ENCODE measurements at regions not wholly inside any gene's neighbourhood (a gene's known extent, or its start where the extent isn't known, plus 50 kb on each side); places are given as distances from the start of the nearest gene placed in this dataset.

DNA sequence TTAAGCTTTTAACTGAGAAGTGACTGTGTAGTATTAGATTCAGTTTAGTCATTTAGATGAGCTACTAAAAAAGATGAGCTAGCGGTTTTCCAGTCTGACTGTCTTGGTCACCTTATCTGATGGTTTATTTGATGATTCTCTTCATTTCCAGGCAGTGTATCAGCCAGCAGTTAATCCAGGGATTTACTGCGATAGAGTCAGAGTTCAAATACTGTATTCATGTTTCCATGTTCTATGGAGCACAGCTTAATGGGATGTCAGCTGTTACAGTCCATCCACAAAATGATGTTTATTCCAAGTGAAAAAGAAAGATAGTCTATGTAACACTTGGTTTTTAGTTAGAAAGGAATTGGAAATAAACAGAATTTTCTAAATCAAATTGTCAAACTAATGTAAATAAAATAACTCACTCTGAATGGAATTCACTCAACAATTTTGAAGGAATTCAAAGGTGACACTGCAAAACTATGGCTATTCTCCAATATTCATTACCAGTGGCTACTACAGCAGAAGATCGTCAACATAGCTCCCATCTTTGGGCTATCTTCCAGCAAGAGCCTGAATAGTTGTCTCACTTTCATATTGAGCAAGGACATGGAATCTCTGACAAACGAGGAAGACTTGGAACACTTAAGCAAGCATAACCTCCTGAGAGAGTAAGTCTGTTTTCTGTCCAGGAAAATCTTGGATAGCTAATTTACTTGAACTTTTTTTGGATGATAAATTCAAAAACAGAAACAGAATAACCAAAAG, 54.6 kb upstream of the DPT start:
- CTCF ChIA-PET, result interaction anchor here (2.0 kb wide), 1 partner anchor 180 kb away, joined by 5 read pairs; no protein-coding TSS in a partner anchor
- Mint-ChIP-seq H3K27me3 (ENCODE audit: low read depth) (no peaks in the 10 kb centered on the region), H3K9me3 (peaks cover 5% of the 10 kb centered on the region; the same call in 1 of the 2 replicates), H3K27ac (no peak overlapping the region), H3K4me3 (no peak overlapping the region), H3K36me3 (no peaks in the 10 kb centered on the region), H3K4me1 (peaks cover 3% of the 10 kb centered on the region)
- DNase-seq (ENCODE audit: low spot score) (no peak), ATAC-seq (no peak)
- TF ChIP-seq, protein P1, sequence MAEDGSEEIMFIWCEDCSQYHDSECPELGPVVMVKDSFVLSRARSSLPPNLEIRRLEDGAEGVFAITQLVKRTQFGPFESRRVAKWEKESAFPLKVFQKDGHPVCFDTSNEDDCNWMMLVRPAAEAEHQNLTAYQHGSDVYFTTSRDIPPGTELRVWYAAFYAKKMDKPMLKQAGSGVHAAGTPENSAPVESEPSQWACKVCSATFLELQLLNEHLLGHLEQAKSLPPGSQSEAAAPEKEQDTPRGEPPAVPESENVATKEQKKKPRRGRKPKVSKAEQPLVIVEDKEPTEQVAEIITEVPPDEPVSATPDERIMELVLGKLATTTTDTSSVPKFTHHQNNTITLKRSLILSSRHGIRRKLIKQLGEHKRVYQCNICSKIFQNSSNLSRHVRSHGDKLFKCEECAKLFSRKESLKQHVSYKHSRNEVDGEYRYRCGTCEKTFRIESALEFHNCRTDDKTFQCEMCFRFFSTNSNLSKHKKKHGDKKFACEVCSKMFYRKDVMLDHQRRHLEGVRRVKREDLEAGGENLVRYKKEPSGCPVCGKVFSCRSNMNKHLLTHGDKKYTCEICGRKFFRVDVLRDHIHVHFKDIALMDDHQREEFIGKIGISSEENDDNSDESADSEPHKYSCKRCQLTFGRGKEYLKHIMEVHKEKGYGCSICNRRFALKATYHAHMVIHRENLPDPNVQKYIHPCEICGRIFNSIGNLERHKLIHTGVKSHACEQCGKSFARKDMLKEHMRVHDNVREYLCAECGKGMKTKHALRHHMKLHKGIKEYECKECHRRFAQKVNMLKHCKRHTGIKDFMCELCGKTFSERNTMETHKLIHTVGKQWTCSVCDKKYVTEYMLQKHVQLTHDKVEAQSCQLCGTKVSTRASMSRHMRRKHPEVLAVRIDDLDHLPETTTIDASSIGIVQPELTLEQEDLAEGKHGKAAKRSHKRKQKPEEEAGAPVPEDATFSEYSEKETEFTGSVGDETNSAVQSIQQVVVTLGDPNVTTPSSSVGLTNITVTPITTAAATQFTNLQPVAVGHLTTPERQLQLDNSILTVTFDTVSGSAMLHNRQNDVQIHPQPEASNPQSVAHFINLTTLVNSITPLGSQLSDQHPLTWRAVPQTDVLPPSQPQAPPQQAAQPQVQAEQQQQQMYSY (CRISPR knock-in tag; IDR thresholded peaks at IDR 0.05), result no peak
- TF ChIP-seq ZNF416 (CRISPR knock-in tag; IDR thresholded peaks at IDR 0.05) (no peak), CDX4 (CRISPR knock-in tag; IDR thresholded peaks at IDR 0.05; ENCODE audit: borderline replicate concordance) (no peak), E2F4 (CRISPR knock-in tag; IDR thresholded peaks at IDR 0.05; ENCODE audit: borderline replicate concordance, low read depth) (no peak), GTF2I (CRISPR knock-in tag; conservative IDR thresholded peaks at IDR 0.05) (no peak), ZSCAN18 (CRISPR knock-in tag; IDR thresholded peaks at IDR 0.05) (no peak), NFE2L1 (CRISPR knock-in tag; IDR thresholded peaks at IDR 0.05) (no peak), ZNF121 (CRISPR knock-in tag; IDR thresholded peaks at IDR 0.05) (no peak), NR3C1 (CRISPR knock-in tag; conservative IDR thresholded peaks at IDR 0.05; ENCODE audit: low read depth) (no peak)
- TF ChIP-seq, protein P2, sequence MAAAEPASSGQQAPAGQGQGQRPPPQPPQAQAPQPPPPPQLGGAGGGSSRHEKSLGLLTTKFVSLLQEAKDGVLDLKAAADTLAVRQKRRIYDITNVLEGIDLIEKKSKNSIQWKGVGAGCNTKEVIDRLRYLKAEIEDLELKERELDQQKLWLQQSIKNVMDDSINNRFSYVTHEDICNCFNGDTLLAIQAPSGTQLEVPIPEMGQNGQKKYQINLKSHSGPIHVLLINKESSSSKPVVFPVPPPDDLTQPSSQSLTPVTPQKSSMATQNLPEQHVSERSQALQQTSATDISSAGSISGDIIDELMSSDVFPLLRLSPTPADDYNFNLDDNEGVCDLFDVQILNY (CRISPR knock-in tag; IDR thresholded peaks at IDR 0.05), result no peak
- TF ChIP-seq, protein P3, sequence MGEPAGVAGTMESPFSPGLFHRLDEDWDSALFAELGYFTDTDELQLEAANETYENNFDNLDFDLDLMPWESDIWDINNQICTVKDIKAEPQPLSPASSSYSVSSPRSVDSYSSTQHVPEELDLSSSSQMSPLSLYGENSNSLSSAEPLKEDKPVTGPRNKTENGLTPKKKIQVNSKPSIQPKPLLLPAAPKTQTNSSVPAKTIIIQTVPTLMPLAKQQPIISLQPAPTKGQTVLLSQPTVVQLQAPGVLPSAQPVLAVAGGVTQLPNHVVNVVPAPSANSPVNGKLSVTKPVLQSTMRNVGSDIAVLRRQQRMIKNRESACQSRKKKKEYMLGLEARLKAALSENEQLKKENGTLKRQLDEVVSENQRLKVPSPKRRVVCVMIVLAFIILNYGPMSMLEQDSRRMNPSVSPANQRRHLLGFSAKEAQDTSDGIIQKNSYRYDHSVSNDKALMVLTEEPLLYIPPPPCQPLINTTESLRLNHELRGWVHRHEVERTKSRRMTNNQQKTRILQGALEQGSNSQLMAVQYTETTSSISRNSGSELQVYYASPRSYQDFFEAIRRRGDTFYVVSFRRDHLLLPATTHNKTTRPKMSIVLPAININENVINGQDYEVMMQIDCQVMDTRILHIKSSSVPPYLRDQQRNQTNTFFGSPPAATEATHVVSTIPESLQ (CRISPR knock-in tag; IDR thresholded peaks at IDR 0.05), result no peak
- POLR2A ChIA-PET, result no interaction called here

DNA sequence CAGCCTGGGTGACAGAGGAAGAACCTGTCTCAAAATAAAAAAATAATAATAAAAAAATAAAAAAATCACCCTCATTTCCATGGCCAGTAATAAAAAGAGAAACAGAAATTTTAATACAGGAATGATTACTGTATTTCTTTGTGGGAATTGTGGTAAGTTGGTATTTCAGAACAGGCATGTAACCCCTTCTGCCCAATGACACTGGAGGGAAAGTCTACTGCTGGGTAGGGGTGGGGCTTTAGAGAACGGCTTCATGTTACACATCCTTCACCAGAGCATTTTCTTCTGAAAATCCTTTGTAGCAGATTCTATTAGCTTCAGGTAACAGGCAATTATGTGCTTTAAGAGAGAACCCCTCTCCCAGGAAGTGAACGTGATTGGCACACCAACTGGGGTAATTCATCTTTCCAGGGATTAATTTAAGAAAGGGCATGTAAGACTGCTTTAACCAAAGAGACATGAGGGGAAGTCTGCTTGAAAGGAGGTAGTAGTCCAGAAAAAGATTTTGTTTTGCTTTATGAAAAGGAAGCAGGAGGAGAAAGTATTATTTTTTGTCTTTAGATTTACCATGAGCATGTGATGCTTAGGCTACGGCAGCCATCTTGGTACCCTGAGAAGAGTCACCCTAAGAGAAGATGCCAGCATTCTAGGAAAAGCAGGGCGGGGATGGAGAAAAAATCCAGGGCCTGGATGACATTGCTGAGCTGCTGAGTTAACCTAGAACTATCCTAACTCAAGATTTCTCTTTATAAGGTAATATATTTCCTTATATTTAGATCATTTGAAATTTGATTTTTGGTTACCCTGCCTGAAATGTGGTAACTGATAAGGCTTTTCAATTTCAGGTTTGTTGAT, 57.7 kb upstream of the DPT start:
- CTCF ChIA-PET, result no interaction called here
- ATAC-seq, result peak; percentile 48; the same call in 1 of the 2 replicates
- Mint-ChIP-seq H3K27me3 (ENCODE audit: low read depth) (no peaks in the 10 kb centered on the region), H3K9me3 (peaks cover 5% of the 10 kb centered on the region; the same call in 1 of the 2 replicates), H3K4me3 (no peak overlapping the region), H3K36me3 (no peaks in the 10 kb centered on the region), H3K4me1 (peaks cover 3% of the 10 kb centered on the region), H3K27ac (no peak overlapping the region)
- POLR2A ChIA-PET, result no interaction called here
- DNase-seq (ENCODE audit: low spot score), result no peak
- TF ChIP-seq ATF1 (CRISPR knock-in tag; IDR thresholded peaks at IDR 0.05), result no peak
- no peak for TF ChIP-seq HMGA2 (CRISPR knock-in tag; IDR thresholded peaks at IDR 0.05)
- TF ChIP-seq, protein P4, sequence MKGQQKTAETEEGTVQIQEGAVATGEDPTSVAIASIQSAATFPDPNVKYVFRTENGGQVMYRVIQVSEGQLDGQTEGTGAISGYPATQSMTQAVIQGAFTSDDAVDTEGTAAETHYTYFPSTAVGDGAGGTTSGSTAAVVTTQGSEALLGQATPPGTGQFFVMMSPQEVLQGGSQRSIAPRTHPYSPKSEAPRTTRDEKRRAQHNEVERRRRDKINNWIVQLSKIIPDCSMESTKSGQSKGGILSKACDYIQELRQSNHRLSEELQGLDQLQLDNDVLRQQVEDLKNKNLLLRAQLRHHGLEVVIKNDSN (CRISPR knock-in tag; IDR thresholded peaks at IDR 0.05), result no peak
- TF ChIP-seq, protein P2 (CRISPR knock-in tag; IDR thresholded peaks at IDR 0.05), result no peak
- no peak for TF ChIP-seq HMGXB4 (CRISPR knock-in tag; IDR thresholded peaks at IDR 0.05)
- TF ChIP-seq, protein P5, sequence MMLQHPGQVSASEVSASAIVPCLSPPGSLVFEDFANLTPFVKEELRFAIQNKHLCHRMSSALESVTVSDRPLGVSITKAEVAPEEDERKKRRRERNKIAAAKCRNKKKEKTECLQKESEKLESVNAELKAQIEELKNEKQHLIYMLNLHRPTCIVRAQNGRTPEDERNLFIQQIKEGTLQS (CRISPR knock-in tag; conservative IDR thresholded peaks at IDR 0.05), result no peak
- no peak for TF ChIP-seq NR3C1 (CRISPR knock-in tag; conservative IDR thresholded peaks at IDR 0.05; ENCODE audit: low read depth)
